HG03558 (cell line): ENCODE measurements at regions not wholly inside any gene's neighbourhood (a gene's known extent, or its start where the extent isn't known, plus 50 kb on each side); places are given as distances from the start of the nearest gene placed in this dataset.
"Not testable (repeated sequence)": the region's sequence is repeated elsewhere in the genome, so short reads cannot be mapped to it uniquely, and the experiment has no call there.

ENCODE experiments used
- ATAC-seq: cut with Tn5 transposase; IDR thresholded peaks from one replicate; pipeline ENCODE4 v1.9.1; 2021; ENCODE audit warnings: moderate number of reproducible peaks; ENCODE audit not compliant: unreplicated experiment; ENCODE audit errors: extremely low read depth

GRCh38 chr2:153420394-153420793, 58.2 kb downstream of the RPRM start:
- no peak for ATAC-seq

- no peak for ATAC-seq
Measured at GRCh38 chr2:153417077-153417476, 61.5 kb downstream of the RPRM start.

DNA sequence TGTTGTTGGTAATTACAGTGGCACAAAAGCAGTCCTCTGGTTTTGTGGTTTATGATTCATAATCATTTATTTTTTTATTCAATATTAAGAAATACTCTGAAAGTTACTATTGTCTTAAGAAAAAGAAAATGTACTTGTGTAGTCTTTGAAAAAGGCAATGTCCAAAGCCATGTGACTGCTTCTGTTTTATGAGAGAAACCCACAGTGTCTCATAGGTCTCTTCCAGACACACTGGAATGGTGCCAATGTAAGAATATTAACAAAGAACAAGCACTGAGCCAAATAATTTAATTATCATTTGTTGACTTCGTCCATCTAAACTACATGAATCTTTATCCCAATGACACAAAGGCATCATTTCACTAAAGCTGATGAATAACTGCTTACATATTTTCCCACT, 62.5 kb downstream of the RPRM start:
- no peak for ATAC-seq

GRCh38 chr2:153408710-153409385, 69.7 kb downstream of the RPRM start:
- no peak for ATAC-seq

DNA sequence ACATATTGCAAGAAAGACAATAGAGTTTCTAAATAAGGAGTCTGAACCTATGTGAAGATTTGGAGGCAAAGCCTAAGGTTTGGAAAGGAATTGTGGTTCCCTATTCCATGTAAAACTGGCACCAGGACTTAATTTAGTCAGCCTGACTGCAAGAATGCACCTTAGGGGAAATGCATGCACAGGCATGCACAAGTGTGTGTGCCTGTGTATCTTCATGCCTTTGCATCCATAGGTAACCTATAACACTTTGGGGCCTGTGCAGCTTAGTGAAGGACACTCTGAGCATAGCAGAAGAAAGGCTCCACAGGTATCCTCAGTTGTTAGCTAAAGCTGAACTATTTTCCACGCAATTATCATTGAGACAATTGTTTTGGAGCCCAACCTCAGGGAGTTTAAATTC, 73.4 kb downstream of the RPRM start:
- no peak for ATAC-seq

- ATAC-seq, result no peak
Measured at GRCh38 chr2:153404792-153405191, 73.8 kb downstream of the RPRM start.

DNA sequence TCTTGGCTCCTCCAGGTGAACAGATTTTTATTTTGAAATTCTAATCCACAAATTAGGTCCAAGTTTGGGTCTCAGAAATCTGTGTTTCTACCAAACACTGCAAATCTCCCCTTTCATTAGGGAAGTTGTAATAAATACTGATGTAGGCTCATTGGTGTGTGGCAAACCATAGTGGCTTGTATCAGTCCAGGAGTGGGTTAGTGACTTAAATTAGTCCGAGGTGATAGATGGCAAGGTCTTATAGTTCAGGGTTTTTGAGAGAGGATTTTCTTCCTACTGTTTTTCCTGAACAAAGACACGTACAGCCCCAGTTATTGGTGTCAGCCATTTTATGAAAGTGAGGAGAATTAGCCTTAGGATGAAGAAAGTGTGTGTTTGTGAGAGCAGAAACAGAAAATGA, 74.6 kb downstream of the RPRM start:
- ATAC-seq, result no peak

DNA sequence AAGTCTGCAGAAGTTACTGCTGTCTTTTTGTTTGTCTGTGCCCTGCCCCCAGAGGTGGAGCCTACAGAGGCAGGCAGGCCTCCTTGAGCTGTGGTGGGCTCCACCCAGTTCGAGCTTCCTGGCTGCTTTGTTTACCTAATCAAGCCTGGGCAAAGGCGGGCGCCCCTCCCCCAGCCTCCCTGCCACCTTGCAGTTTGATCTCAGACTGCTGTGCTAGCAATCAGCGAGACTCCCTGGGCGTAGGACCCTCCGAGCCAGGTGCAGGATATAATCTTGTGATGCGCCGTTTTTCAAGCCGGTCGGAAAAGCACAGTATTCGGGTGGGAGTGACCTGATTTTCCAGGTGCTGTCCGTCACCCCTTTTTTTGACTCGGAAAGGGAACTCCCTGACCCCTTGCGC, 75.2 kb downstream of the RPRM start:
- ATAC-seq, result not testable (repeated sequence)

- no peak for ATAC-seq
Measured at GRCh38 chr2:153394686-153395085, 83.9 kb downstream of the RPRM start.

- no peak for ATAC-seq
Measured at GRCh38 chr2:153394247-153394646, 84.3 kb downstream of the RPRM start.

- no peak for ATAC-seq
Measured at GRCh38 chr2:153393518-153393917, 85.0 kb downstream of the RPRM start.

GRCh38 chr2:153391131-153391530, 87.4 kb downstream of the RPRM start:
- ATAC-seq, result no peak

DNA sequence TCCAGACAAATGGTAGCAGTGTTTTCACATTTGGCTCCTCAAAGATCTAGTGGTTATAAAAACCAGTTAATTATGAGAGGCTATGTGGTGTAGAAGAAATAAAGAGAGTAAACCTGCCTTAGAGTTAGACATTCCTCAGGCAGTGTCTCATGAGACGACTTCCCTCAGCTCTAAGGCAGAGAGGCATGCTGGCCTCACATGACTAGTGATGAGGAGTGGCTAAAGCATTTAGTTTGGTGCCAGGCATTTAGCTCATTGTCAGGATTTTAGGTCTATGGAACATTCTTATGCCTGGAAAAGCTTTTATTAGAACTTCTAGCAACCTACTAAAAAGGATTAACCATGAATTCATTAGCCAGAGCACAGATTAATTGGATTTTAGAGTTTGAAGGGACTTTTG, 90.3 kb downstream of the RPRM start:
- no peak for ATAC-seq

DNA sequence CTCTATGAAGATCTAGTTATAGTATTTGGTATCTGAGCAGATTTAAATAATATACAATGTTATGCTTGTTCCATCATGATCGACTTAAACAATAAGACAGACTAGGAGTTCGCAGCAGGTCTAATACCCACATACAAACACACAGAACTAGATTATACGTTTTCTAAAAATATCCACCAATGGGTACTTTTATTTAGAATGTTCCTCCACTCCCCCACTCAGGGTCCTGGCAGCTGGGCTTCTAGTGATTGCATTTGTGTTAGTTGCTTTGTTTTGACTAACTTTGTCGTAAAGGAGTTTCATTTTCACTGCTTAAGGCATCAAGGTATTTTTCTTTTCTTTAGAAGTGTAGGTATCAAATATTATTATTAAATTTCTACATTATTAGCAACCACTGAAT, 91.4 kb downstream of the RPRM start:
- ATAC-seq, result no peak

- ATAC-seq, result no peak
Measured at GRCh38 chr2:153386481-153386897, 92.1 kb downstream of the RPRM start.

DNA sequence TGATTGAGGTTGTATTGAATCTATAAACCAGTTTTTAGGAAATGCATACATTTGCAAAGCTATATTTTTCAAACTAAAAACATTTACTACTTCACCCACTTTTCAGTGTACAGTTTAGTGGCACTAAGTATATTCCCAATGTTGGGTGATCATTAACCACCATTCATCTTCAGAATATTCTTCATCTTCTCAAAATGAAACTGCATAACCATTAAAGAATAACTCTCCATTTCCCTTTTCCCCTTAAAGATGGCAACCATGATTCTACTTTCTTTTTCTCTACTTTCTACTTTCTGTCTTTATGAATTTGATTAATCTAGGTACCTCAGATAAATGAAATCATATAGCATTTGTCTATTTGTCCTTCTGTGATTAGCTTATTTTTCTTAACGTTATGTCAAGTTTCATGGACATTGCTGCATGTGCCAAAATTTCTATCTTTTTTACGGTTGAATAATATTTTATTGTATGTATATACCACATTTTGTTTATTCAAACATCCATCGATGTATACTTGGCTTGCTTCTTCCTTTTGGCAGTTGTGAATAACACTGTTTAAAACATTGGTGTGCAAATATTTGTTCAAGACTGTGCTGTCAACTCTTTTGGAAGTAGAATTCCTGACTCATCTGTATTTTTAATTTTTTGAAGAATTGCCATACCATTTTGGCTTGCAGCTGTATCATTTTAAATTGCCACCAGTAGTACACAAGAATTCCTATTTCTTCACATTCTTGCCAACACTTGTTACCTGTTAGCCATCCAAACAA, 104.9 kb downstream of the RPRM start:
- ATAC-seq, result no peak

DNA sequence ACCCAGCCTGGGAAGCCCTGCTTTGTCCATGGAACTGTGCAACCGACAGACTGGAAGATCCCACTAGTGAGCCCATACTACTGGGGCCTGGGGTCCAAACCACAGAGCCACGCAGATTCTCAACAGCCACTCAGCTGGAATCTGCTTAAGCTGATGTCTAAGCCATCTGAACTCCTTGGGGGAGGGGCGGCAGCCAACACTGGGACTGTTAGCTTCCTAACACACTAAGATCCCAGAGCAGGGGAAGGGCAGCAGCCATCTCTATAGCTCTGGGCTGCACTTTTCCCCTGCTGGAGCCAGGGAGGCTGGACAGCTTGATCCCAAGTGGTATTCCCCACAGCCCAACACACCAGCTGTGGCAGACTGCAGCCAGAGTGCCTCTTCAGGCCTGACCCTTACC, 118.3 kb downstream of the RPRM start:
- ATAC-seq, result no peak

GRCh38 chr2:153354377-153354776, 124.2 kb downstream of the RPRM start:
- no peak for ATAC-seq

GRCh38 chr2:153349603-153350002, 129.0 kb downstream of the RPRM start:
- ATAC-seq, result no peak

DNA sequence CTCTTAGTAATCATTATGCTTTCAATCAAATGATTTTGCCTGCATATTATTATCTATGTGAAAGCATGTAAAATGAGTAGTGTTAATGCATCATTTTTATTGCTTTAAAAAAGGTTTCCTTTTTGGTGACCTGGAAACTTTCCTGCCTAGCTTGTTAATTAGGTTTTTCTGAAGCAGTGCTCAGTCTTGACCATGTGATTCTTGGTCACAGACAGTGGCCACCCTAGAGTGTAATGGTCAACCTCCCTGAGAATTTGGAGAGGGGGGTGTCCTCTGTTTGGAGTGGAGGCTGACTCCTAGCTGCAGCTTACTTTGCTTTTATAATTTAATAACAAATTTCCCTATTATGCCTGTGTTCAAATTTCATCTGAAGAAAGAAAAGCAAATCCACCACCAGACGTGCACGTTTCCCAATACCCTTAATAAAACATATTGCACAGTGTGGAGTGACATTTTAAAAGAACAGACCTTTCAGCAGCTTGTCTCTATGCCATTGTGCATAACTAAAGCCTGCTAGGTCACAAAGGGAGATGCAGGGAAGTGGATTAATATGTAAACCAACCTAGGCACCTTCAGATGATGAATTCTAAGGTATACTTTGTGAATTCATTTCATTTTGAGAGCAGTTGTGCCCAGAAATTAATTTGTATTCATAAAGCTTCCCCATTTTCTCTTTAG, 130.6 kb downstream of the RPRM start:
- ATAC-seq, result no peak

- ATAC-seq, result no peak
Measured at GRCh38 chr2:153320879-153321278, 157.7 kb downstream of the RPRM start.
